PC-3 (cell line): ENCODE measurements at regions not wholly inside any gene's neighbourhood (a gene's known extent, or its start where the extent isn't known, plus 50 kb on each side); places are given as distances from the start of the nearest gene placed in this dataset.

Experiments used
- ATAC-seq: fragments of 200-7000 bp; cut with Tn5 transposase; 2 replicates; pipeline ENCODE4 v1.9.1; 2020; ENCODE audit warnings: mild to moderate bottlenecking, moderate library complexity
- BruUV-seq: library from RNA; stranded (reverse); fragments of 400-500 nt; replicated peaks from 2 replicates; lab custom pipeline; 2021; lab: Mats Ljungman, UMichigan
- CTCF ChIA-PET: fragments of 300-600 bp; sonication (Branson Sonifier 250); formaldehyde crosslinking; loops from one replicate; lab custom pipeline; 2022; ENCODE audit warnings: antibody characterized with exemption; lab: Charles Lee
- POLR2A ChIA-PET: fragments of 300-600 bp; sonication (Branson Sonifier 250); formaldehyde crosslinking; loops from one replicate; lab custom pipeline; 2022; ENCODE audit warnings: antibody characterized with exemption; ENCODE audit not compliant: unreplicated experiment; lab: Charles Lee
- DNase-seq: peaks from one replicate; pipeline ENCODE4 v3.0.0-alpha.2; 2015
- H2AFZ ChIP-seq: fragments of 300-600 bp; sonication (generic); 2 replicates; pipeline ENCODE4 v1.6.0; 2016; ENCODE audit warnings: antibody characterized with exemption, low read length
- H3F3A ChIP-seq: fragments of 300-600 bp; sonication (generic); one replicate; pipeline ENCODE4 v1.6.0; 2017; ENCODE audit warnings: antibody characterized with exemption, low read length, control low read depth, mild to moderate bottlenecking; ENCODE audit not compliant: unreplicated experiment
- H3K27ac ChIP-seq: fragments of 300-600 bp; sonication (generic); 2 replicates; pipeline ENCODE4 v1.5.1; 2016; ENCODE audit warnings: mild to moderate bottlenecking, low read length
- H3K27me3 ChIP-seq: fragments of 300-600 bp; sonication (generic); 2 replicates; pipeline ENCODE4 v1.6.1; 2016; ENCODE audit warnings: low read length, mixed read lengths
- H3K36me3 ChIP-seq: fragments of 300-600 bp; sonication (generic); 2 replicates; pipeline ENCODE4 v1.6.1; 2016; ENCODE audit warnings: low read depth, mixed run types, low read length, mixed read lengths
- H3K4me1 ChIP-seq: fragments of 300-600 bp; sonication (generic); 2 replicates; pipeline ENCODE4 v1.5.1; 2016; ENCODE audit warnings: low read length; ENCODE audit not compliant: insufficient read depth
- H3K4me2 ChIP-seq: fragments of 300-600 bp; sonication (generic); 2 replicates; pipeline ENCODE4 v1.6.0; 2016; ENCODE audit warnings: low read length
- H3K4me3 ChIP-seq: fragments of 300-600 bp; sonication (generic); 2 replicates; pipeline ENCODE4 v1.5.1; 2016; ENCODE audit warnings: mild to moderate bottlenecking, low read length, mixed read lengths
- H3K79me2 ChIP-seq: fragments of 300-600 bp; sonication (generic); 2 replicates; pipeline ENCODE4 v1.6.1; 2017; ENCODE audit warnings: low read length, mixed read lengths
- H3K9ac ChIP-seq: fragments of 300-600 bp; sonication (generic); 2 replicates; pipeline ENCODE4 v1.6.0; 2016; ENCODE audit warnings: mild to moderate bottlenecking, low read length
- H3K9me2 ChIP-seq: fragments of 300-600 bp; sonication (generic); replicated peaks from 2 replicates; pipeline ENCODE4 v1.6.1; 2016; ENCODE audit warnings: mixed run types, low read length, mixed read lengths
- H3K9me3 ChIP-seq: fragments of 300-600 bp; sonication (generic); 2 replicates; pipeline ENCODE4 v1.6.1; 2016; ENCODE audit warnings: low read length, mixed read lengths
- H4K20me1 ChIP-seq: fragments of 300-600 bp; sonication (generic); 2 replicates; pipeline ENCODE4 v1.6.1; 2016; ENCODE audit warnings: low read length, mixed read lengths
- EZH2 ChIP-seq: fragments of 300-600 bp; sonication (generic); IDR thresholded peaks from one replicate; pipeline ENCODE4 v1.6.1; 2017; ENCODE audit warnings: antibody characterized with exemption, mild to moderate bottlenecking, low read length; ENCODE audit not compliant: unreplicated experiment
- EZH2phosphoT487 ChIP-seq: fragments of 300-600 bp; sonication (generic); IDR thresholded peaks from 2 replicates; pipeline ENCODE4 v1.6.1; 2018; ENCODE audit warnings: mild to moderate bottlenecking, antibody characterized with exemption, low read length, borderline replicate concordance
- intact Hi-C: fragments of 100-400 bp; cut with micrococcal nuclease; formaldehyde crosslinking; loops from 2 replicates; pipeline ENCODE4 v1.9.0; 2023
- TF ChIP-seq, protein P1 (sequence below): fragments of 300-600 bp; sonication (generic); conservative IDR thresholded peaks from 2 replicates; pipeline ENCODE4 v1.5.1; 2017; ENCODE audit warnings: antibody characterized with exemption, low read depth, mild to moderate bottlenecking, low read length

DNA sequence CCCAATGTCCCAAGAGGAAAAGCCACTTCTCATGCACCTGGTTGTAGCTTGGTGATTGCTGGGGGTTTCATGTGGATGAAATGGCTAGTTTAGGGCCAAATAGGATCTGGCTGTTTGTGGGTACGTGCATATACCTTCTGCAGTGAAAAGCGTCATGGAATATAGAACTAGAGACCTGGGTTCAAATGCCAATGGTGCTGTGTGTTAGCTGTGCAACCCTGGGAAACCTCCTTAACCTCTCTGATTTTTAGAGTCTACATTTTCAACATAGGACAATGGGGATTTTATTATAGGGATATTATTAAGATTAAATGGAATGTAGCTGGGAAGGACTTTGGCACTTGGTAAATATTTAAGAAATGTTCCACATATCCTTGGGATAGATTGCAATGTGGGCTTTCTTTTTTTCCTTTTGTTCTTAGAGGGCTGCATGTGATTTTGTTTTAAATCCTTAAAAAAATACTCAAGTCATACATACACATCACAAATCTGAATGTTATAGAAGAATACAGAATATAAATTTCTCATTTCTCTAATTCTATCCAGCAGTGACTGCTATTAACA is 112.6 kb upstream of the E2F8 start:
- ChIA-PET POLR2A (no interaction called here), CTCF (no interaction called here)
- no peak overlapping the region for H3K4me3 ChIP-seq
- H3K27ac ChIP-seq: no peak overlapping the region
- H3K27me3 ChIP-seq: peaks cover 99% of the 10 kb centered on the region
- no peaks in the 10 kb centered on the region for H3K79me2 ChIP-seq
- intact Hi-C loops: no loop called here
- H3F3A ChIP-seq: no peaks in the 10 kb centered on the region
- no peaks in the 10 kb centered on the region for H3K9me2 ChIP-seq
- no peak for DNase-seq
- no peaks in the 10 kb centered on the region for H4K20me1 ChIP-seq
- no peaks in the 10 kb centered on the region for H3K9me3 ChIP-seq
- TF ChIP-seq EZH2phosphoT487 (no peak), EZH2 (no peak)
- TF ChIP-seq, protein P1, sequence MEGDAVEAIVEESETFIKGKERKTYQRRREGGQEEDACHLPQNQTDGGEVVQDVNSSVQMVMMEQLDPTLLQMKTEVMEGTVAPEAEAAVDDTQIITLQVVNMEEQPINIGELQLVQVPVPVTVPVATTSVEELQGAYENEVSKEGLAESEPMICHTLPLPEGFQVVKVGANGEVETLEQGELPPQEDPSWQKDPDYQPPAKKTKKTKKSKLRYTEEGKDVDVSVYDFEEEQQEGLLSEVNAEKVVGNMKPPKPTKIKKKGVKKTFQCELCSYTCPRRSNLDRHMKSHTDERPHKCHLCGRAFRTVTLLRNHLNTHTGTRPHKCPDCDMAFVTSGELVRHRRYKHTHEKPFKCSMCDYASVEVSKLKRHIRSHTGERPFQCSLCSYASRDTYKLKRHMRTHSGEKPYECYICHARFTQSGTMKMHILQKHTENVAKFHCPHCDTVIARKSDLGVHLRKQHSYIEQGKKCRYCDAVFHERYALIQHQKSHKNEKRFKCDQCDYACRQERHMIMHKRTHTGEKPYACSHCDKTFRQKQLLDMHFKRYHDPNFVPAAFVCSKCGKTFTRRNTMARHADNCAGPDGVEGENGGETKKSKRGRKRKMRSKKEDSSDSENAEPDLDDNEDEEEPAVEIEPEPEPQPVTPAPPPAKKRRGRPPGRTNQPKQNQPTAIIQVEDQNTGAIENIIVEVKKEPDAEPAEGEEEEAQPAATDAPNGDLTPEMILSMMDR: no peak
- no peak for ATAC-seq
- H3K4me2 ChIP-seq: no peak overlapping the region
- H3K4me1 ChIP-seq: no peaks in the 10 kb centered on the region
- H3K9ac ChIP-seq: no peak overlapping the region
- no TSS peak for BruUV-seq
- no peak overlapping the region for H2AFZ ChIP-seq
- no peaks in the 10 kb centered on the region for H3K36me3 ChIP-seq

DNA sequence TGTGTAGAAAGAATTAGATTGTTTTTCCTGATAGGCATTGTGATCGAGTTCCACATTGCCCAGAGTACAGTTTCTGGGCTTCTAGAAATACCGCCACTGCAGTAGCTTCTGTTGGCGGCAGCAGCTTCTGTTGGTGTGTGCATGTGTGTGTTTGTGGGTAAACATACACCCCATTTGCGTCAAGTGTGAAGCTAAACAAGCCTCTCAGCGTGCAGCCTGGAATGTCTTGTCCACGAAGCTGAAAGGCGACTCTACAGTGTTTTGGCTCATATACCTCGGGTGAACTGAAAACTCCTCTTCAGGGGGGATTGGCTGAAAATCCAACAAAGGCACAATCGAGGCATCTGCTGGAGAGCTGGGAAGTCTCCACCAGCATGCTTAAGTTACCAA is 112.0 kb upstream of the E2F8 start:
- POLR2A ChIA-PET: no interaction called here
- Histone ChIP-seq H3F3A (no peaks in the 10 kb centered on the region), H3K4me3 (no peak overlapping the region)

More for the DNA sequence above, 112.0 kb upstream of the E2F8 start:
- Histone ChIP-seq H3K79me2 (no peaks in the 10 kb centered on the region), H3K27me3 (peaks cover 99% of the 10 kb centered on the region), H3K9ac (no peak overlapping the region), H2AFZ (no peak overlapping the region), H3K27ac (no peak overlapping the region), H3K36me3 (no peaks in the 10 kb centered on the region), H3K9me2 (no peaks in the 10 kb centered on the region), H4K20me1 (no peaks in the 10 kb centered on the region), H3K4me2 (no peak overlapping the region), H3K4me1 (no peaks in the 10 kb centered on the region), H3K9me3 (no peaks in the 10 kb centered on the region)
- no peak for ATAC-seq
- no TSS peak for BruUV-seq
- DNase-seq: no peak
- intact Hi-C loops: no loop called here
- TF ChIP-seq EZH2 (no peak), EZH2phosphoT487 (no peak)
- TF ChIP-seq, protein P1: no peak
- CTCF ChIA-PET: no interaction called here
